GM10248 (cell line): ENCODE measurements at regions not wholly inside any gene's neighbourhood (a gene's known extent, or its start where the extent isn't known, plus 50 kb on each side); places are given as distances from the start of the nearest gene placed in this dataset.

ENCODE experiments used
- CTCF ChIA-PET: fragments of 300-600 bp; sonication (Branson Sonifier 250); formaldehyde crosslinking; extraction: SDS; loops from one replicate; lab custom pipeline; 2021; ENCODE audit warnings: antibody characterized with exemption; lab: Yijun Ruan, JAX
- POLR2A ChIA-PET: fragments of 350-650 bp; sonication (Branson Sonifier 250); formaldehyde crosslinking; extraction: SDS; loops from one replicate; lab custom pipeline; 2020; ENCODE audit warnings: antibody characterized with exemption; lab: Yijun Ruan, JAX
- DNase-seq: peaks from one replicate; pipeline ENCODE4 v3.0.0; 2012; ENCODE audit errors: extremely low spot score
- TF ChIP-seq, protein P1 (sequence below): IDR thresholded peaks from 2 replicates; pipeline ENCODE4 v1.5.1; 2012; ENCODE audit warnings: mild to moderate bottlenecking, low read depth; ENCODE audit errors: extremely low read depth, missing control alignments, control extremely low read depth

GRCh38 chr16:86983621-86984020 lies 333.6 kb downstream of the C16orf95 start:
- ChIA-PET POLR2A (no interaction called here), CTCF (no interaction called here)
- TF ChIP-seq, protein P1, sequence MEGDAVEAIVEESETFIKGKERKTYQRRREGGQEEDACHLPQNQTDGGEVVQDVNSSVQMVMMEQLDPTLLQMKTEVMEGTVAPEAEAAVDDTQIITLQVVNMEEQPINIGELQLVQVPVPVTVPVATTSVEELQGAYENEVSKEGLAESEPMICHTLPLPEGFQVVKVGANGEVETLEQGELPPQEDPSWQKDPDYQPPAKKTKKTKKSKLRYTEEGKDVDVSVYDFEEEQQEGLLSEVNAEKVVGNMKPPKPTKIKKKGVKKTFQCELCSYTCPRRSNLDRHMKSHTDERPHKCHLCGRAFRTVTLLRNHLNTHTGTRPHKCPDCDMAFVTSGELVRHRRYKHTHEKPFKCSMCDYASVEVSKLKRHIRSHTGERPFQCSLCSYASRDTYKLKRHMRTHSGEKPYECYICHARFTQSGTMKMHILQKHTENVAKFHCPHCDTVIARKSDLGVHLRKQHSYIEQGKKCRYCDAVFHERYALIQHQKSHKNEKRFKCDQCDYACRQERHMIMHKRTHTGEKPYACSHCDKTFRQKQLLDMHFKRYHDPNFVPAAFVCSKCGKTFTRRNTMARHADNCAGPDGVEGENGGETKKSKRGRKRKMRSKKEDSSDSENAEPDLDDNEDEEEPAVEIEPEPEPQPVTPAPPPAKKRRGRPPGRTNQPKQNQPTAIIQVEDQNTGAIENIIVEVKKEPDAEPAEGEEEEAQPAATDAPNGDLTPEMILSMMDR: no peak
- no peak for DNase-seq

DNA sequence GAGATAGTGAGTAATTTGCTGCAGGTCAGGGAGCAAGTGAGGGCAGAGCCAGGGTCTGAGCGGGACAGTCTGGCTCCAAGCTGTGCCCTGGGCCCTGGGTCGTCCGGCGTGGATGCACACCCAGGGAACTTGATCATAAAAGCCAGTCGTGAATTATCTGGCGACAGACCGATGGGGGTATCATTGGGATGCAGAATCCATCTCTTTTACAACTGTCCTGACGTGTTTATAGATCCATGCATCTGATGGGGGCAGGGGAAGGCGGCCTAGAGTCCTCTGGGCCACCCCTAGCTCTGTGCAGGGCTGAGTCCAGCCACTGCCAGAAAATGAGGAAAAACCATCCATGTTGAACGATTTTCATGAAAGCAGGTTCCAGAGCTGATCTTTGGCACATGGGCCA lies 332.8 kb downstream of the C16orf95 start:
- TF ChIP-seq, protein P1: no peak
- POLR2A ChIA-PET: no interaction called here
- no peak for DNase-seq
- CTCF ChIA-PET: no interaction called here

GRCh38 chr16:86984991-86985647 lies 332.1 kb downstream of the C16orf95 start:
- POLR2A ChIA-PET: no interaction called here
- CTCF ChIA-PET: no interaction called here
- TF ChIP-seq, protein P1: no peak
- DNase-seq: no peak

DNA sequence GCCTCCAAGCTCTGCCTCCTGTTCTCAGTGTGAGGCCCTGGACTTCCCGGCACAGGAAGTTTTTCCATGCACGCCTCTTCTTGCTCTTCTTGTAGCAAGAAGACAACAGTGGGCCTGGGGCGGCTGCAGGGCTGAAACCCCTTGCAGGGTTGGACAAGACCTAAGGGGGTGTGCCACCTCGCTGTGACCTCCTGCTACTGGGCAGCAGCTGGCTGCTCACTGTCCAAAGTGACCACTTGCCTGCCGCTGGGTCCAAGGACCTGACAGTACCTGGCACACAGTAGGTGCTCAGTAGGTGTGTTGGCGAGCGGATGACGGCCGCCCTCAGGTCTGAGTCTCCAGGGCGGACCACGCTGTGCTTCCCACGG lies 331.6 kb downstream of the C16orf95 start:
- POLR2A ChIA-PET: no interaction called here
- TF ChIP-seq, protein P1: no peak
- CTCF ChIA-PET: no interaction called here
- DNase-seq: no peak

GRCh38 chr16:86986136-86986535 lies 331.1 kb downstream of the C16orf95 start:
- no peak for DNase-seq
- TF ChIP-seq, protein P1: no peak
- POLR2A ChIA-PET: no interaction called here
- CTCF ChIA-PET: no interaction called here

- TF ChIP-seq, protein P1: no peak
- no peak for DNase-seq
- ChIA-PET POLR2A (no interaction called here), CTCF (no interaction called here)
Measured at GRCh38 chr16:86986809-86987487, 330.2 kb downstream of the C16orf95 start.
